ENCODE measurements at regions not wholly inside any gene's neighbourhood (a gene's known extent, or its start where the extent isn't known, plus 50 kb on each side); places are given as distances from the start of the nearest gene placed in this dataset.

- H3K9me3 ChIP-seq = peaks cover 0 to 45% (median 24%) of the 10 kb centered on the region in 4 donors
- intact Hi-C loops (cut with DNase I) = no loop called here
- TF ChIP-seq POLR2A (IDR thresholded peaks at IDR 0.05; ENCODE audit: low read depth) = no peak
- TF ChIP-seq POLR2AphosphoS5 (IDR thresholded peaks at IDR 0.05) = no peak
- no peak for TF ChIP-seq EP300 (IDR thresholded peaks at IDR 0.05)
- TF ChIP-seq, protein P1, sequence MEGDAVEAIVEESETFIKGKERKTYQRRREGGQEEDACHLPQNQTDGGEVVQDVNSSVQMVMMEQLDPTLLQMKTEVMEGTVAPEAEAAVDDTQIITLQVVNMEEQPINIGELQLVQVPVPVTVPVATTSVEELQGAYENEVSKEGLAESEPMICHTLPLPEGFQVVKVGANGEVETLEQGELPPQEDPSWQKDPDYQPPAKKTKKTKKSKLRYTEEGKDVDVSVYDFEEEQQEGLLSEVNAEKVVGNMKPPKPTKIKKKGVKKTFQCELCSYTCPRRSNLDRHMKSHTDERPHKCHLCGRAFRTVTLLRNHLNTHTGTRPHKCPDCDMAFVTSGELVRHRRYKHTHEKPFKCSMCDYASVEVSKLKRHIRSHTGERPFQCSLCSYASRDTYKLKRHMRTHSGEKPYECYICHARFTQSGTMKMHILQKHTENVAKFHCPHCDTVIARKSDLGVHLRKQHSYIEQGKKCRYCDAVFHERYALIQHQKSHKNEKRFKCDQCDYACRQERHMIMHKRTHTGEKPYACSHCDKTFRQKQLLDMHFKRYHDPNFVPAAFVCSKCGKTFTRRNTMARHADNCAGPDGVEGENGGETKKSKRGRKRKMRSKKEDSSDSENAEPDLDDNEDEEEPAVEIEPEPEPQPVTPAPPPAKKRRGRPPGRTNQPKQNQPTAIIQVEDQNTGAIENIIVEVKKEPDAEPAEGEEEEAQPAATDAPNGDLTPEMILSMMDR (IDR thresholded peaks at IDR 0.05) = no peak
Observed at GRCh38 chr2:75260946-75261345, 61.6 kb upstream of the TACR1 start.

DNA sequence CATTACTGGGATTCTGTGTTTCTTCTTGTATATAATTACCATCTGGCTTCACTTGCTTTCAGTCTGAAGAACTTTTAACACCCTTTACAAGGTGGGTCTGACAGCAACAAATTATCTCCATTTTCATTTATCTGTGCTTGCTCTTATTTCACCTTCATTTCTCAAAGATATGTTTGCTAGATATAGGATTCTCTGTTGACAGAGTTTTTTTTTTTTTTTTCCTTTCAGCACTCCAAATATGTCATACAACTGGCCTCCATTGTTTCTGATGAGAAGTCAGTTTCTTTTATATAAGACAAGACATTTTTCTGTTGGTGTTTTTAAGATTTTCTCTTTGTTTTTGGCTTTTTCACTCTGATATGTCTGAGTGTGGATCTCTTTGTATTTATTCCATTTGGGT is 59.3 kb upstream of the TACR1 start:
- Histone ChIP-seq H3K9me3 (peaks cover 0 to 45% (median 21%) of the 10 kb centered on the region in 4 donors), H3K4me3 (no peak overlapping the region), H3K27ac (replicated peaks in 1 of 4) (no peak overlapping the region), H3K4me1 (no peaks in the 10 kb centered on the region), H3K27me3 (no peaks in the 10 kb centered on the region), H3K36me3 (no peaks in the 10 kb centered on the region)
- TF ChIP-seq, protein P1 (IDR thresholded peaks at IDR 0.05) = no peak
- TF ChIP-seq POLR2A (IDR thresholded peaks at IDR 0.05; ENCODE audit: low read depth) (no peak), EP300 (IDR thresholded peaks at IDR 0.05) (no peak), POLR2AphosphoS5 (IDR thresholded peaks at IDR 0.05) (no peak)
- intact Hi-C loops (cut with DNase I) = no loop called here
- no peak for DNase-seq (ENCODE audit: extremely low spot score)

More at GRCh38 chr2:75260946-75261345, 61.6 kb upstream of the TACR1 start:
- H3K27me3 ChIP-seq = no peaks in the 10 kb centered on the region
- no peaks in the 10 kb centered on the region for H3K4me1 ChIP-seq
- H3K36me3 ChIP-seq = no peaks in the 10 kb centered on the region
- no peak overlapping the region for H3K27ac ChIP-seq (replicated peaks in 1 of 4)
- no peak for DNase-seq (ENCODE audit: extremely low spot score)
- H3K4me3 ChIP-seq = no peak overlapping the region

- TF ChIP-seq, protein P1 (IDR thresholded peaks at IDR 0.05) = no peak
- TF ChIP-seq POLR2A (IDR thresholded peaks at IDR 0.05; ENCODE audit: low read depth) (no peak), POLR2AphosphoS5 (IDR thresholded peaks at IDR 0.05) (no peak), EP300 (IDR thresholded peaks at IDR 0.05) (no peak)
Observed at GRCh38 chr2:75256485-75256884, 57.2 kb upstream of the TACR1 start.

GRCh38 chr2:75253526-75253925 is 54.2 kb upstream of the TACR1 start:
- TF ChIP-seq POLR2A (IDR thresholded peaks at IDR 0.05; ENCODE audit: low read depth) = no peak
- no peak for TF ChIP-seq EP300 (IDR thresholded peaks at IDR 0.05)
- TF ChIP-seq, protein P1 (IDR thresholded peaks at IDR 0.05) = no peak
- no peak for TF ChIP-seq POLR2AphosphoS5 (IDR thresholded peaks at IDR 0.05)
- Histone ChIP-seq H3K27ac (replicated peaks in 1 of 4) (no peak overlapping the region), H3K4me1 (no peaks in the 10 kb centered on the region), H3K4me3 (no peak overlapping the region), H3K27me3 (no peaks in the 10 kb centered on the region), H3K36me3 (no peaks in the 10 kb centered on the region), H3K9me3 (peaks cover 0 to 40% (median 13%) of the 10 kb centered on the region in 4 donors)
- no peak for DNase-seq (ENCODE audit: extremely low spot score)
- intact Hi-C loops (cut with DNase I) = no loop called here

More at GRCh38 chr2:75256485-75256884, 57.2 kb upstream of the TACR1 start:
- no peaks in the 10 kb centered on the region for H3K27me3 ChIP-seq
- no peaks in the 10 kb centered on the region for H3K36me3 ChIP-seq
- WGBS = 50% methylated on average over 1 of the region's 1 CpG
- intact Hi-C loops (cut with DNase I) = no loop called here
- H3K27ac ChIP-seq (replicated peaks in 1 of 4) = no peak overlapping the region
- H3K9me3 ChIP-seq = peaks cover 0 to 43% (median 21%) of the 10 kb centered on the region in 4 donors
- no peak overlapping the region for H3K4me3 ChIP-seq
- no peaks in the 10 kb centered on the region for H3K4me1 ChIP-seq
- DNase-seq (ENCODE audit: extremely low spot score) = no peak

DNA sequence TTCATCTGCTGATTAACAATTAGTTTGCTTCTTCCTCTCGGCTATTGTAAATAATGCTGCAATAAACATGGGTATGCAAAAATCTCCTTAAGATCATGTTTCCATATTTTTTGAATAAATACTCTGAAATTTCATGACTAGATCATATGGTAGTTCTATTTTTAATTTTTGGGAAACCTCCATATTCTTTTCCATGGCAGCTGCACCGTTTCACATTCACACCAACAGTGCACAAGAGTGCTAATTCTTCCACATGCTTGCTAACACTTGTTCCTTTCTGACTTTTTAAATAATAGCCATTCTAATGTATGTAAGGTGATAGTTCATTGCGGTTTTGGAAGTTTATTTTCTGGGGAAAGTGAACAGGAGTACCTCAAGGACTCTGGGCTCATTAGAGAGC is 52.6 kb upstream of the TACR1 start:
- no peaks in the 10 kb centered on the region for H3K36me3 ChIP-seq
- no peak overlapping the region for H3K27ac ChIP-seq (replicated peaks in 1 of 4)
- TF ChIP-seq, protein P1 (IDR thresholded peaks at IDR 0.05) = no peak
- no peak for TF ChIP-seq POLR2AphosphoS5 (IDR thresholded peaks at IDR 0.05)
- no peak for TF ChIP-seq POLR2A (IDR thresholded peaks at IDR 0.05; ENCODE audit: low read depth)
- TF ChIP-seq EP300 (IDR thresholded peaks at IDR 0.05) = no peak
- H3K4me3 ChIP-seq = no peak overlapping the region
- no peaks in the 10 kb centered on the region for H3K4me1 ChIP-seq
- no peak for DNase-seq (ENCODE audit: extremely low spot score)
- peaks cover 0 to 26% (median 10%) of the 10 kb centered on the region in 4 donors for H3K9me3 ChIP-seq
- 66% methylated on average over 3 of the region's 3 CpGs for WGBS
- intact Hi-C loops (cut with DNase I) = no loop called here
- no peaks in the 10 kb centered on the region for H3K27me3 ChIP-seq

Measured in esophagus muscularis mucosa (tissue), 4 donors.